Endothelial cell of umbilical vein (primary cell): ENCODE measurements at regions not wholly inside any gene's neighbourhood (a gene's known extent, or its start where the extent isn't known, plus 50 kb on each side); places are given as distances from the start of the nearest gene placed in this dataset.

ENCODE experiments used
- BruUV-seq: library from RNA; stranded (reverse); fragments of 400-500 nt; replicated peaks from 2 replicates; lab custom pipeline; 2021; lab: Mats Ljungman, UMichigan
- CTCF ChIA-PET: fragments of 300-600, 350-600 bp; sonication (Branson Sonifier 250); formaldehyde crosslinking; loops from one replicate; lab custom pipeline; 2021; ENCODE audit warnings: antibody characterized with exemption, inconsistent platforms; lab: Charles Lee
- POLR2A ChIA-PET: fragments of 300-600, 350-600 bp; sonication (Branson Sonifier 250); formaldehyde crosslinking; loops from one replicate; lab custom pipeline; 2021; ENCODE audit warnings: antibody characterized with exemption, inconsistent platforms; lab: Charles Lee
- DNase-seq: peaks from one replicate; pipeline ENCODE4 v3.0.0-alpha.2; 2011; ENCODE audit warnings: low read depth, low spot score
- FAIRE-seq: peaks from 2 replicates; lab custom pipeline; 2011; peaks lifted over from hg19 to GRCh38; lab: Jason Lieb, UNC
- H2AFZ ChIP-seq: 2 replicates; pipeline ENCODE4 v1.6.0; 2012; ENCODE audit warnings: low read depth, low read length, control low read depth, inconsistent platforms
- H3K27ac ChIP-seq: 2 replicates; pipeline ENCODE4 v1.5.1; 2011; ENCODE audit warnings: low read depth, mild to moderate bottlenecking, control low read depth, low read length, moderate library complexity; ENCODE audit not compliant: insufficient read depth
- H3K27me3 ChIP-seq, 2 experiments: 2 replicates each; pipeline versions ENCODE4 v1.6.0 to v1.6.1; 2011; ENCODE audit warnings: low read length in 2 of 2, mixed read lengths in 1 of 2; ENCODE audit not compliant: control insufficient read depth in 2 of 2, insufficient read depth in 2 of 2
- H3K36me3 ChIP-seq, 2 experiments: 2 replicates in 1 of 2; 3 replicates in 1 of 2; pipeline ENCODE4 v1.5.1; 2011; ENCODE audit warnings: low read length in 2 of 2, mild to moderate bottlenecking in 1 of 2, moderate library complexity in 1 of 2; ENCODE audit not compliant: control insufficient read depth in 2 of 2, insufficient read depth in 2 of 2; ENCODE audit errors: extremely low read depth in 1 of 2
- H3K4me1 ChIP-seq: 3 replicates; pipeline ENCODE4 v1.5.1; 2011; ENCODE audit warnings: mild to moderate bottlenecking, low read length; ENCODE audit not compliant: control insufficient read depth, insufficient read depth; ENCODE audit errors: extremely low read depth
- H3K4me2 ChIP-seq: 2 replicates; pipeline ENCODE4 v1.6.1; 2011; ENCODE audit warnings: low read length, control low read depth, mixed read lengths; ENCODE audit not compliant: insufficient read depth
- H3K4me3 ChIP-seq, 3 experiments: fragments of 200-600 bp in 1 of 3; sonication (generic), shearing (Covaris generic) in 1 of 3; replicated peaks in 1 of 3; 2 replicates each; pipeline ENCODE4 v1.5.1; 2011 to 2016; ENCODE audit warnings: control low read depth in 3 of 3, low read length in 3 of 3, mild to moderate bottlenecking in 2 of 3, inconsistent platforms in 1 of 3, low read depth in 1 of 3, moderate library complexity in 1 of 3; ENCODE audit not compliant: insufficient read depth in 1 of 3
- H3K79me2 ChIP-seq: 2 replicates; pipeline ENCODE4 v1.6.0; 2012; ENCODE audit warnings: low read length, inconsistent platforms; ENCODE audit not compliant: control insufficient read depth, insufficient read depth
- H3K9ac ChIP-seq: replicated peaks from 2 replicates; pipeline ENCODE3; 2011; ENCODE audit warnings: low read length, control low read depth; ENCODE audit not compliant: insufficient read depth; ENCODE audit errors: extremely low read depth
- H3K9me1 ChIP-seq: replicated peaks from 3 replicates; pipeline ENCODE4 v1.6.0; 2011; ENCODE audit warnings: mild to moderate bottlenecking, low read length; ENCODE audit not compliant: control insufficient read depth, insufficient read depth; ENCODE audit errors: extremely low read depth
- H3K9me3 ChIP-seq: replicated peaks from 2 replicates; pipeline ENCODE4 v1.5.1; 2012; ENCODE audit warnings: low read length, inconsistent platforms; ENCODE audit not compliant: control insufficient read depth, insufficient read depth
- H4K20me1 ChIP-seq: replicated peaks from 2 replicates; pipeline ENCODE3; 2011; ENCODE audit warnings: mild to moderate bottlenecking, low read length; ENCODE audit not compliant: control insufficient read depth, insufficient read depth; ENCODE audit errors: extremely low read depth
- EZH2 ChIP-seq: IDR thresholded peaks from 2 replicates; pipeline ENCODE4 v1.6.1; 2012; ENCODE audit warnings: borderline replicate concordance, low read depth, mild to moderate bottlenecking, moderate library complexity, low read length, inconsistent platforms; ENCODE audit not compliant: severe bottlenecking
- FOS ChIP-seq: IDR thresholded peaks from 2 replicates; pipeline ENCODE4 v1.6.1; 2011; ENCODE audit warnings: mild to moderate bottlenecking, low read length, moderate library complexity, borderline replicate concordance; ENCODE audit not compliant: insufficient read depth
- GATA2 ChIP-seq: IDR thresholded peaks from 2 replicates; pipeline ENCODE4 v1.7.0; 2011; ENCODE audit warnings: low read depth, mild to moderate bottlenecking, moderate library complexity, mixed read lengths, low read length; ENCODE audit not compliant: insufficient read length, insufficient read depth
- JUN ChIP-seq: IDR thresholded peaks from 2 replicates; pipeline ENCODE4 v1.6.1; 2011; ENCODE audit warnings: borderline replicate concordance, low read depth; ENCODE audit not compliant: insufficient read length, insufficient read depth
- MYC ChIP-seq: IDR thresholded peaks from one replicate; pipeline ENCODE4 v1.6.1; 2011; ENCODE audit warnings: mild to moderate bottlenecking, low read depth, low read length
- POLR2A ChIP-seq: IDR thresholded peaks from 2 replicates; pipeline ENCODE4 v1.6.1; 2012; ENCODE audit warnings: low read depth, mild to moderate bottlenecking, control low read depth, low read length
- POLR2AphosphoS5 ChIP-seq: IDR thresholded peaks from 2 replicates; pipeline ENCODE4 v1.6.1; 2012; ENCODE audit warnings: low read depth, mild to moderate bottlenecking, control low read depth, low read length, moderate library complexity; ENCODE audit not compliant: insufficient read depth
- dilution Hi-C: fragments of 300-500 bp; cut with MboI; formaldehyde crosslinking; loops from one replicate; pipeline ENCODE4 v1.15.0; 2019; ENCODE audit warnings: low sequenced_read_pairs; ENCODE audit not compliant: extremely low pct_ligation_motif_present
- intact Hi-C: fragments of 100-400 bp; cut with micrococcal nuclease; formaldehyde crosslinking; loops from one replicate; pipeline ENCODE4 v1.10.0; 2022
- TF ChIP-seq, protein P1 (sequence below): IDR thresholded peaks from 2 replicates; pipeline ENCODE4 v1.6.1; 2011; ENCODE audit not compliant: insufficient read depth, insufficient read length
- TF ChIP-seq, protein P2 (sequence below), 2 donors: IDR thresholded peaks; 1 replicate in 1 of 2; 2 replicates in 1 of 2; pipeline ENCODE4 v1.5.1; 2011; ENCODE audit warnings: low read length in 2 of 2, mild to moderate bottlenecking in 2 of 2, moderate library complexity in 2 of 2, control low read depth in 1 of 2, inconsistent platforms in 1 of 2, low read depth in 1 of 2; ENCODE audit not compliant: insufficient read depth in 1 of 2; ENCODE audit errors: extremely low read depth in 1 of 2

DNA sequence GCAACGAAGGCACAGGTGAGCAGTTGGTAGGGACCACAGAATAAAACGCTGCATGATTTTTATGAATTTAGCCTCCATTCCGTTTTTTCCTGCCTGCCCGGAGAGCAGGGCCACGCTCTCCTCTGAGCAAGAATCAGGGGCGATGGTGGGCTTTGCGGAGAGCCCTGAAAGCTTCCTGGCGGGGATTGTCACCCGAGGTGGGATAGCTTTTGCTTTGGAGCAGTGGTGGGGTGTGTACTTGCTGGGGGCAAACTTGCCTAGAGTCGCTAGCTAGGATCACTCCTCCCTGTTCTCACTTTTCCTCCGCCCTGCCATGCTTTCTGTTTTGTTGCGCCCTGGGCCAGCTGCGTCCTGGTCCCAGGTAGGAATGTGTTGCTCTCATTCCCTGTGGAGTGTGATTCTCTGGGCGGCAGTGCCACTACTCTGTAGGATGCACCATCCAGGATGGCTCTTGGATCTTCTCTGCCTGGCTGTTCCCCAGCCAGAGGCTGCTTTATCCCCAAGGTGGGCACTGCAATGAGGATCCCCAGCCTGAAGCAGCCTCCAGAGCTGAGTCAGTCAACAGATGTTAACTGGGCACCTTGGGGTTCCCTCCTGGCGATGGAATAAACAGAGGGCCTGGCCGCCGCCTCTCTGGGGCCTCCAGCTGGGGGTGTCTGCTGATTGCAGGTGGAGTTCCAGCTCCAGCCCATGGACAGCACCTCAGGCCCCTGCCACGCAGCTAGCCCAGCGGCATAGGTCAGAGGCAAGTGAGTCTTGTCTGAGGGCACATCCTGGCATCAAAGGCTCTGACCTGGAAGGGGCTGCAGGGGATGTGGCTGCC is 360.9 kb upstream of the TNRC6C start:
- POLR2A ChIA-PET, result no interaction called here
- Histone ChIP-seq H3K9me1 (no peaks in the 10 kb centered on the region), H2AFZ (no peak overlapping the region), H4K20me1 (no peaks in the 10 kb centered on the region), H3K4me3 (no peak overlapping the region), H3K27ac (no peak overlapping the region), H3K36me3 (no peaks in the 10 kb centered on the region), H3K4me1 (no peaks in the 10 kb centered on the region), H3K4me2 (no peak overlapping the region), H3K79me2 (no peaks in the 10 kb centered on the region), H3K9ac (no peak overlapping the region), H3K9me3 (no peaks in the 10 kb centered on the region), H3K27me3 (peaks cover 0 to 4% of the 10 kb centered on the region in 2 experiments)
- dilution Hi-C loops (no loop called here), intact Hi-C loops (no loop called here)
- DNase-seq, result no peak
- no peak for FAIRE-seq
- CTCF ChIA-PET, result no interaction called here
- TF ChIP-seq, protein P1, sequence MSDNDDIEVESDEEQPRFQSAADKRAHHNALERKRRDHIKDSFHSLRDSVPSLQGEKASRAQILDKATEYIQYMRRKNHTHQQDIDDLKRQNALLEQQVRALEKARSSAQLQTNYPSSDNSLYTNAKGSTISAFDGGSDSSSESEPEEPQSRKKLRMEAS, result no peak
- TF ChIP-seq JUN (no peak), POLR2AphosphoS5 (no peak)
- BruUV-seq, result no TSS peak

DNA sequence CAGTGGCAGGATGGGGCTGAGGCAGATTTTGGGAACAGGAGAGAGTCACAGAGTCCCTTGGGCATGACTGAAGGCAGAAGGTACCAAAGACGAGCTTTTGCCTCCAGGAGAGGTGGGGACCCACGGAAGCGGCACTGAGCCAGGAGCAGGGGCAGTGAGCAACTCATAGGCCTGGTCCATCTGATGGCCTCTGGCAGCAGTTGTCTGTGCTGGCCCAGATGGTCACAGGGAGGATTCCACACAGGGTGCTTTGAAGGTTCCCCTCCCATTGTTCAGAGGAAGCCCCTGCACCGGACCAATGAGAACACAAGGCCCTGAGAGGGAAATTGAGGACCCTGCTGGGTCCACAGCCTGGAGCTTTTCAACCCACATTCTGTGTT is 360.3 kb upstream of the TNRC6C start:
- ChIA-PET POLR2A (no interaction called here), CTCF (no interaction called here)
- no peaks in the 10 kb centered on the region for H3K4me1 ChIP-seq
- intact Hi-C loops, result no loop called here
- H3K9me3 ChIP-seq, result no peaks in the 10 kb centered on the region
- H3K9ac ChIP-seq, result no peak overlapping the region
- H3K4me3 ChIP-seq, result no peak overlapping the region
- H3K4me2 ChIP-seq, result no peak overlapping the region
- FAIRE-seq (no peak), DNase-seq (no peak)
- no peaks in the 10 kb centered on the region for H3K9me1 ChIP-seq
- no peaks in the 10 kb centered on the region for H3K79me2 ChIP-seq
- peaks cover 0 to 4% of the 10 kb centered on the region in 2 experiments for H3K27me3 ChIP-seq
- TF ChIP-seq, protein P1, result no peak
- TF ChIP-seq FOS (no peak), GATA2 (no peak), JUN (no peak), MYC (no peak), POLR2AphosphoS5 (no peak), POLR2A (no peak), EZH2 (no peak)
- TF ChIP-seq, protein P2, sequence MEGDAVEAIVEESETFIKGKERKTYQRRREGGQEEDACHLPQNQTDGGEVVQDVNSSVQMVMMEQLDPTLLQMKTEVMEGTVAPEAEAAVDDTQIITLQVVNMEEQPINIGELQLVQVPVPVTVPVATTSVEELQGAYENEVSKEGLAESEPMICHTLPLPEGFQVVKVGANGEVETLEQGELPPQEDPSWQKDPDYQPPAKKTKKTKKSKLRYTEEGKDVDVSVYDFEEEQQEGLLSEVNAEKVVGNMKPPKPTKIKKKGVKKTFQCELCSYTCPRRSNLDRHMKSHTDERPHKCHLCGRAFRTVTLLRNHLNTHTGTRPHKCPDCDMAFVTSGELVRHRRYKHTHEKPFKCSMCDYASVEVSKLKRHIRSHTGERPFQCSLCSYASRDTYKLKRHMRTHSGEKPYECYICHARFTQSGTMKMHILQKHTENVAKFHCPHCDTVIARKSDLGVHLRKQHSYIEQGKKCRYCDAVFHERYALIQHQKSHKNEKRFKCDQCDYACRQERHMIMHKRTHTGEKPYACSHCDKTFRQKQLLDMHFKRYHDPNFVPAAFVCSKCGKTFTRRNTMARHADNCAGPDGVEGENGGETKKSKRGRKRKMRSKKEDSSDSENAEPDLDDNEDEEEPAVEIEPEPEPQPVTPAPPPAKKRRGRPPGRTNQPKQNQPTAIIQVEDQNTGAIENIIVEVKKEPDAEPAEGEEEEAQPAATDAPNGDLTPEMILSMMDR (IDR thresholded peaks at IDR 0.05; ENCODE audit: extremely low read depth in 1 of 2, insufficient read depth in 1 of 2, low read depth in 1 of 2, low read length in 2 of 2), result no peak
- dilution Hi-C loops, result no loop called here
- no peaks in the 10 kb centered on the region for H3K36me3 ChIP-seq
- BruUV-seq, result no TSS peak
- no peaks in the 10 kb centered on the region for H4K20me1 ChIP-seq
- no peak overlapping the region for H2AFZ ChIP-seq
- H3K27ac ChIP-seq, result no peak overlapping the region
